PC-3 (cell line): ENCODE measurements at regions not wholly inside any gene's neighbourhood (a gene's known extent, or its start where the extent isn't known, plus 50 kb on each side); places are given as distances from the start of the nearest gene placed in this dataset.

Experiments used
- EZH2 ChIP-seq: fragments of 300-600 bp; sonication (generic); IDR thresholded peaks from one replicate; pipeline ENCODE4 v1.6.1; 2017; ENCODE audit warnings: antibody characterized with exemption, mild to moderate bottlenecking, low read length; ENCODE audit not compliant: unreplicated experiment
- EZH2phosphoT487 ChIP-seq: fragments of 300-600 bp; sonication (generic); IDR thresholded peaks from 2 replicates; pipeline ENCODE4 v1.6.1; 2018; ENCODE audit warnings: mild to moderate bottlenecking, antibody characterized with exemption, low read length, borderline replicate concordance
- TF ChIP-seq, protein P1 (sequence below): fragments of 300-600 bp; sonication (generic); conservative IDR thresholded peaks from 2 replicates; pipeline ENCODE4 v1.5.1; 2017; ENCODE audit warnings: antibody characterized with exemption, low read depth, mild to moderate bottlenecking, low read length

- TF ChIP-seq, protein P1, sequence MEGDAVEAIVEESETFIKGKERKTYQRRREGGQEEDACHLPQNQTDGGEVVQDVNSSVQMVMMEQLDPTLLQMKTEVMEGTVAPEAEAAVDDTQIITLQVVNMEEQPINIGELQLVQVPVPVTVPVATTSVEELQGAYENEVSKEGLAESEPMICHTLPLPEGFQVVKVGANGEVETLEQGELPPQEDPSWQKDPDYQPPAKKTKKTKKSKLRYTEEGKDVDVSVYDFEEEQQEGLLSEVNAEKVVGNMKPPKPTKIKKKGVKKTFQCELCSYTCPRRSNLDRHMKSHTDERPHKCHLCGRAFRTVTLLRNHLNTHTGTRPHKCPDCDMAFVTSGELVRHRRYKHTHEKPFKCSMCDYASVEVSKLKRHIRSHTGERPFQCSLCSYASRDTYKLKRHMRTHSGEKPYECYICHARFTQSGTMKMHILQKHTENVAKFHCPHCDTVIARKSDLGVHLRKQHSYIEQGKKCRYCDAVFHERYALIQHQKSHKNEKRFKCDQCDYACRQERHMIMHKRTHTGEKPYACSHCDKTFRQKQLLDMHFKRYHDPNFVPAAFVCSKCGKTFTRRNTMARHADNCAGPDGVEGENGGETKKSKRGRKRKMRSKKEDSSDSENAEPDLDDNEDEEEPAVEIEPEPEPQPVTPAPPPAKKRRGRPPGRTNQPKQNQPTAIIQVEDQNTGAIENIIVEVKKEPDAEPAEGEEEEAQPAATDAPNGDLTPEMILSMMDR: no peak
- TF ChIP-seq EZH2: no peak
- TF ChIP-seq EZH2phosphoT487: no peak
These were observed 75.5 kb upstream of the CREB5 start for GRCh38 chr7:28336806-28337205.
